Endothelial cell (in vitro differentiated cells): ENCODE measurements at regions not wholly inside any gene's neighbourhood (a gene's known extent, or its start where the extent isn't known, plus 50 kb on each side); places are given as distances from the start of the nearest gene placed in this dataset.

Experiments used
- DNase-seq: peaks from one replicate; pipeline ENCODE4 v3.0.0; 2021; ENCODE audit warnings: low spot score
- H3K27ac Mint-ChIP-seq: one replicate; pipeline ENCODE4 v1.8.0; 2021; ENCODE audit warnings: mixed read lengths, inconsistent platforms; ENCODE audit not compliant: unreplicated experiment
- H3K27me3 Mint-ChIP-seq: one replicate; pipeline ENCODE4 v1.8.0; 2021; ENCODE audit warnings: mild to moderate bottlenecking, moderate library complexity, mixed read lengths, inconsistent platforms; ENCODE audit not compliant: unreplicated experiment
- H3K36me3 Mint-ChIP-seq: one replicate; pipeline ENCODE4 v1.8.0; 2021; ENCODE audit warnings: mild to moderate bottlenecking, low read depth, mixed read lengths, inconsistent platforms; ENCODE audit not compliant: unreplicated experiment
- H3K4me1 Mint-ChIP-seq: one replicate; pipeline ENCODE4 v1.8.0; 2021; ENCODE audit warnings: mild to moderate bottlenecking, mixed read lengths, inconsistent platforms; ENCODE audit not compliant: unreplicated experiment
- H3K4me3 Mint-ChIP-seq: one replicate; pipeline ENCODE4 v1.8.0; 2021; ENCODE audit warnings: mild to moderate bottlenecking, mixed read lengths, inconsistent platforms; ENCODE audit not compliant: unreplicated experiment
- H3K9me3 Mint-ChIP-seq: one replicate; pipeline ENCODE4 v1.8.0; 2021; ENCODE audit warnings: mixed read lengths, inconsistent platforms; ENCODE audit not compliant: unreplicated experiment
- TF ChIP-seq, protein P1 (sequence below): fragments of 200-600 bp; sonication (generic); IDR thresholded peaks from one replicate; pipeline ENCODE4 v1.5.0; 2021; ENCODE audit warnings: antibody characterized with exemption; ENCODE audit not compliant: unreplicated experiment

DNA sequence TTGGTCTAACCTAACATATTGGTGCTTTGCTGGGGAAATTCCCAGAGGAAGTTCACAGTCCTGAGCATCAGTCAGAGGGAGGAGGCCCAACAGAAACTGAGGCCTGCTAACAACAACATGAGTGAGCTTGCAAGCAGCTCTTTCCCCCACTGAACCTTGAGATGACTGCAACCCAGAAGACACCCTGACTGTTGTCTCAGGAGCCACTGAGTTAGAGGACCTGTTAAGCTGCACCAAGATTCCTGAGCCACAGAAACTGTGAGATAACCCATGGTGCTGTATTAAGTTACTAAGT is 193.2 kb upstream of the UBL3 start:
- DNase-seq = no peak
- no peak overlapping the region for H3K27ac Mint-ChIP-seq
- H3K4me3 Mint-ChIP-seq = no peak overlapping the region
- H3K4me1 Mint-ChIP-seq = peaks cover 7% of the 10 kb centered on the region
- H3K9me3 Mint-ChIP-seq = no peaks in the 10 kb centered on the region
- TF ChIP-seq, protein P1, sequence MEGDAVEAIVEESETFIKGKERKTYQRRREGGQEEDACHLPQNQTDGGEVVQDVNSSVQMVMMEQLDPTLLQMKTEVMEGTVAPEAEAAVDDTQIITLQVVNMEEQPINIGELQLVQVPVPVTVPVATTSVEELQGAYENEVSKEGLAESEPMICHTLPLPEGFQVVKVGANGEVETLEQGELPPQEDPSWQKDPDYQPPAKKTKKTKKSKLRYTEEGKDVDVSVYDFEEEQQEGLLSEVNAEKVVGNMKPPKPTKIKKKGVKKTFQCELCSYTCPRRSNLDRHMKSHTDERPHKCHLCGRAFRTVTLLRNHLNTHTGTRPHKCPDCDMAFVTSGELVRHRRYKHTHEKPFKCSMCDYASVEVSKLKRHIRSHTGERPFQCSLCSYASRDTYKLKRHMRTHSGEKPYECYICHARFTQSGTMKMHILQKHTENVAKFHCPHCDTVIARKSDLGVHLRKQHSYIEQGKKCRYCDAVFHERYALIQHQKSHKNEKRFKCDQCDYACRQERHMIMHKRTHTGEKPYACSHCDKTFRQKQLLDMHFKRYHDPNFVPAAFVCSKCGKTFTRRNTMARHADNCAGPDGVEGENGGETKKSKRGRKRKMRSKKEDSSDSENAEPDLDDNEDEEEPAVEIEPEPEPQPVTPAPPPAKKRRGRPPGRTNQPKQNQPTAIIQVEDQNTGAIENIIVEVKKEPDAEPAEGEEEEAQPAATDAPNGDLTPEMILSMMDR = no peak
- no peaks in the 10 kb centered on the region for H3K36me3 Mint-ChIP-seq
- H3K27me3 Mint-ChIP-seq = no peaks in the 10 kb centered on the region

- TF ChIP-seq, protein P1 = no peak
- DNase-seq = no peak
- Mint-ChIP-seq H3K27me3 (no peaks in the 10 kb centered on the region), H3K4me1 (peaks cover 7% of the 10 kb centered on the region), H3K4me3 (no peak overlapping the region), H3K36me3 (no peaks in the 10 kb centered on the region), H3K27ac (no peak overlapping the region), H3K9me3 (no peaks in the 10 kb centered on the region)
Measured at GRCh38 chr13:30042891-30043630, 192.6 kb upstream of the UBL3 start.

DNA sequence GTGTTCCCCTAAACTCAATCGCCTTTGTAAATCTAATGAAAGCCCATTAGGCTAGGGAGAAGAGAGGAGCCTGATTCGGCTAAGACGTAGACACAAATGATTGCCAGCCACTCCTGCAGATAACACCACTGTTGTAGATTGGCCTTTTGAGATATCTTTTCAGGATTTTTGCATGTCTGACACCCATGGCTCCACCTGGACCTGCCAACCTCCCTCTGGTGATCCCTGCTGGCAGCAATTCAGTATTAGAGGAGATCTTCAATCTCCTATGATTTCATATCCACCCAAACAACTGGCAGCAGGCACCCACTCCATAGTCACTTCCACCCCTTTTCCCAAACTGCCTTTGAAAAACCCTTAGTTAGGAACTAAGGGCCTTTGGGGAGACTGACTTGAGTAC is 191.9 kb upstream of the UBL3 start:
- peaks cover 7% of the 10 kb centered on the region for H3K4me1 Mint-ChIP-seq
- H3K27ac Mint-ChIP-seq = no peak overlapping the region
- TF ChIP-seq, protein P1 = no peak
- H3K36me3 Mint-ChIP-seq = no peaks in the 10 kb centered on the region
- H3K4me3 Mint-ChIP-seq = no peak overlapping the region
- DNase-seq = no peak
- no peaks in the 10 kb centered on the region for H3K27me3 Mint-ChIP-seq
- no peaks in the 10 kb centered on the region for H3K9me3 Mint-ChIP-seq

GRCh38 chr13:30039511-30039911 is 189.1 kb upstream of the UBL3 start:
- peaks cover 8% of the 10 kb centered on the region for H3K4me1 Mint-ChIP-seq

DNA sequence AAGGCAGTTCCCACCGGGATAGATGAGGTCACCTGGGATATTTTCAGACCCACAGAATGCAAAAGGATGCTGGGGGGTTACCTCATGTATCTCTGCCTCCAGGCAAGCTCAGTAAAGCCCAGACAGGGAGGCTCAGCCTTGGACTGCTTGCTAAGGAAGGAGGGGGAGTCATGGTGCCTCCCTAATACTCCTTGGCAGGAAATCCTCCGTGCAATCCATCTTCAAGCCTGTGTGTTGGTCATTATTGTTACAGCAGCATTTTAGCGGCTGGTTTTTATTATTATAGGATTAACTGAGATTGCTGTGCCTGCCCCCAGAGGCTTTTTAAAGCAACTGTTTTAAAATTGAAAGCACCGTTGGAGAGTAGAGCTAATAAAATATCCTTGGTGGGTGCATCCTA is 188.5 kb upstream of the UBL3 start:
- Mint-ChIP-seq H3K36me3 (no peaks in the 10 kb centered on the region), H3K9me3 (no peaks in the 10 kb centered on the region), H3K4me3 (no peak overlapping the region), H3K27ac (no peak overlapping the region), H3K4me1 (peaks cover 15% of the 10 kb centered on the region), H3K27me3 (peaks cover 1% of the 10 kb centered on the region)
- TF ChIP-seq, protein P1 = no peak
- no peak for DNase-seq

More at GRCh38 chr13:30039511-30039911, 189.1 kb upstream of the UBL3 start:
- no peaks in the 10 kb centered on the region for H3K36me3 Mint-ChIP-seq
- DNase-seq = no peak
- no peaks in the 10 kb centered on the region for H3K9me3 Mint-ChIP-seq
- peaks cover 1% of the 10 kb centered on the region for H3K27me3 Mint-ChIP-seq
- H3K27ac Mint-ChIP-seq = no peak overlapping the region
- no peak overlapping the region for H3K4me3 Mint-ChIP-seq
- TF ChIP-seq, protein P1 = no peak
